Panc1 (cell line): ENCODE measurements at regions not wholly inside any gene's neighbourhood (a gene's known extent, or its start where the extent isn't known, plus 50 kb on each side); places are given as distances from the start of the nearest gene placed in this dataset.

Experiments used
- ATAC-seq: fragments of 200-7000 bp; cut with Tn5 transposase; 2 replicates; pipeline ENCODE4 v1.9.1; 2020; ENCODE audit warnings: mild to moderate bottlenecking, moderate library complexity
- BruUV-seq: library from RNA; stranded (reverse); fragments of 400-500 nt; replicated peaks from 2 replicates; lab custom pipeline; 2021; lab: Mats Ljungman, UMichigan
- CTCF ChIA-PET: fragments of 300-600 bp; sonication (Branson Sonifier 250); formaldehyde crosslinking; loops from one replicate; lab custom pipeline; 2022; ENCODE audit warnings: antibody characterized with exemption; lab: Charles Lee
- POLR2A ChIA-PET: fragments of 300-600 bp; sonication (Branson Sonifier 250); formaldehyde crosslinking; loops from one replicate; lab custom pipeline; 2022; ENCODE audit warnings: antibody characterized with exemption; lab: Charles Lee
- DNase-seq: peaks from one replicate; pipeline ENCODE4 v3.0.0-alpha.2; 2010; ENCODE audit warnings: low read depth, low spot score
- H3K27ac ChIP-seq: 2 replicates; pipeline ENCODE4 v1.5.1; 2011; ENCODE audit warnings: mild to moderate bottlenecking, low read length, inconsistent platforms
- H3K27me3 ChIP-seq: fragments of 200-500 bp; sonication (Bioruptor generic); 2 replicates; pipeline ENCODE4 v1.6.0; 2014; ENCODE audit warnings: low read length, inconsistent platforms; ENCODE audit not compliant: control insufficient read depth, insufficient read depth
- H3K36me3 ChIP-seq: fragments of 200-500 bp; sonication (Bioruptor generic); 2 replicates; pipeline ENCODE4 v1.5.1; 2014; ENCODE audit warnings: inconsistent platforms, mild to moderate bottlenecking, low read length, moderate library complexity; ENCODE audit not compliant: control insufficient read depth, insufficient read depth
- H3K4me1 ChIP-seq: 2 replicates; pipeline ENCODE4 v1.5.1; 2011; ENCODE audit warnings: inconsistent platforms, mild to moderate bottlenecking, low read length, moderate library complexity; ENCODE audit not compliant: control insufficient read depth, insufficient read depth
- H3K4me3 ChIP-seq, 2 experiments: 2 replicates each; pipeline ENCODE4 v1.5.1; 2011 to 2012; ENCODE audit warnings: low read depth in 2 of 2, low read length in 2 of 2, mild to moderate bottlenecking in 2 of 2, inconsistent platforms in 1 of 2, moderate library complexity in 1 of 2
- H3K9me3 ChIP-seq: fragments of 200-500 bp; sonication (Bioruptor generic); 2 replicates; pipeline ENCODE4 v1.5.1; 2014; ENCODE audit warnings: low read depth, mild to moderate bottlenecking, inconsistent platforms, low read length, moderate library complexity; ENCODE audit not compliant: control insufficient read depth, insufficient read depth
- CTCF ChIP-seq: fragments of 450-650 bp; IDR thresholded peaks from 2 replicates; pipeline ENCODE4 v1.5.1; 2017; ENCODE audit warnings: mild to moderate bottlenecking
- POLR2AphosphoS5 ChIP-seq: IDR thresholded peaks from 2 replicates; pipeline ENCODE4 v1.6.1; 2012; ENCODE audit warnings: mild to moderate bottlenecking, low read depth, low read length, moderate library complexity
- REST ChIP-seq, 2 experiments: IDR thresholded peaks; 2 replicates each; pipeline ENCODE4 v1.6.1; 2011 to 2012; ENCODE audit warnings: low read depth in 2 of 2, control low read depth in 1 of 2, low read length in 1 of 2, mild to moderate bottlenecking in 1 of 2, moderate library complexity in 1 of 2; ENCODE audit not compliant: insufficient read depth in 1 of 2
- SIN3A ChIP-seq: IDR thresholded peaks from 2 replicates; pipeline ENCODE4 v1.6.1; 2012; ENCODE audit warnings: low read depth, mild to moderate bottlenecking, low read length, moderate library complexity, borderline replicate concordance; ENCODE audit not compliant: insufficient read depth
- TCF7L2 ChIP-seq: IDR thresholded peaks from 2 replicates; pipeline ENCODE4 v1.6.1; 2011; ENCODE audit warnings: mild to moderate bottlenecking, low read depth, low read length, inconsistent platforms
- in situ Hi-C: cut with HindIII; loops from 2 replicates; pipeline ENCODE4 v1.10.0; 2016; ENCODE audit warnings: low sequenced_read_pairs, low pct_unique_long_range_greater_than_20kb
- intact Hi-C: fragments of 100-400 bp; cut with micrococcal nuclease; formaldehyde crosslinking; loops from one replicate; pipeline ENCODE4 v1.10.0; 2022; ENCODE audit not compliant: unreplicated experiment

- Histone ChIP-seq H3K9me3 (no peaks in the 10 kb centered on the region), H3K4me1 (no peaks in the 10 kb centered on the region), H3K4me3 (no peak overlapping the region), H3K36me3 (no peaks in the 10 kb centered on the region), H3K27me3 (no peaks in the 10 kb centered on the region), H3K27ac (no peak overlapping the region)
- intact Hi-C loops (no loop called here), in situ Hi-C loops (no loop called here)
- no TSS peak for BruUV-seq
- CTCF ChIA-PET, result no interaction called here
- POLR2A ChIA-PET, result no interaction called here
- no peak for ATAC-seq
- TF ChIP-seq TCF7L2 (no peak), POLR2AphosphoS5 (no peak), CTCF (no peak), REST (IDR thresholded peaks at IDR 0.05; ENCODE audit: insufficient read depth in 1 of 2, low read depth in 2 of 2, low read length in 1 of 2) (no peak), SIN3A (no peak)
- no peak for DNase-seq
Measured at GRCh38 chr2:122255924-122256323, 500.5 kb downstream of the TSN start.

- CTCF ChIA-PET, result no interaction called here
- no TSS peak for BruUV-seq
- Histone ChIP-seq H3K27me3 (no peaks in the 10 kb centered on the region), H3K4me3 (no peak overlapping the region), H3K27ac (no peak overlapping the region), H3K4me1 (no peaks in the 10 kb centered on the region), H3K9me3 (no peaks in the 10 kb centered on the region), H3K36me3 (no peaks in the 10 kb centered on the region)
- ATAC-seq (no peak), DNase-seq (no peak)
- TF ChIP-seq REST (IDR thresholded peaks at IDR 0.05; ENCODE audit: insufficient read depth in 1 of 2, low read depth in 2 of 2, low read length in 1 of 2) (no peak), TCF7L2 (no peak), SIN3A (no peak), CTCF (no peak), POLR2AphosphoS5 (no peak)
- POLR2A ChIA-PET, result no interaction called here
- intact Hi-C loops, result no loop called here
- in situ Hi-C loops, result no loop called here
Measured at GRCh38 chr2:122261911-122262310, 506.5 kb downstream of the TSN start.
